ENCODE measurements at regions not wholly inside any gene's neighbourhood (a gene's known extent, or its start where the extent isn't known, plus 50 kb on each side); places are given as distances from the start of the nearest gene placed in this dataset.
"Not testable (repeated sequence)": the region's sequence is repeated elsewhere in the genome, so short reads cannot be mapped to it uniquely, and the experiment has no call there.

DNA sequence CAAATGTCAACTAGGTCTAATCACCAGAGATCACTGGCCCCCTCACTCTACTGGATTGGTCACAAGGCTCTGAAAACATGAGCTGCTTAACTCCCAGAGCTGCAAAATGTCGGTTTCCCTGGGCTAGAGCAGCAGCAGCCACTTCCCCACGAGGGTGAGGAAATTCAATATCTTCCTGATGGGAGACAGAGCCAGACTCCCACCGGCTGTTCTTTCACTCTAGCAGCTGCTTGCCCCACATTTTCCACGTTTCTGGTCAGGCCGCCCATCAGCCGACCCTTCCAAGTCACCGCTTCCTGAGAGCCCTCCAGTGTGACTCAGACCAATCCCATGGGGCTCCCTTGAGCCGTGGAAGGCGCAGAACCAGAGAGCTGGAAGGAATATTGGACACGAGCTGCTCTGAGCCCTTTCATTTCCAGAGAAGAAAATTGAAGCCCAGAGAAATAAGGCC is 227.0 kb downstream of the ADAMTS15 start:
- H3K4me3 ChIP-seq (ENCODE audit: low read depth, poor library complexity, severe bottlenecking): no peak overlapping the region
- TF ChIP-seq CTCF (IDR thresholded peaks at IDR 0.05): no peak
- TF ChIP-seq POLR2A (IDR thresholded peaks at IDR 0.05): no peak
- DNase-seq (ENCODE audit: low spot score in 2 of 2): peak; percentile 59 to 92
- 50 to 54% methylated on average over 10 of the region's 10 CpGs for WGBS, 2 donors
- intact Hi-C loops (cut with DNase I; ENCODE audit: low total_unique reads): no loop called here

GRCh38 chr11:130675917-130676316 is 227.5 kb downstream of the ADAMTS15 start:
- no peak overlapping the region for H3K4me3 ChIP-seq (ENCODE audit: low read depth, poor library complexity, severe bottlenecking)
- DNase-seq (ENCODE audit: low spot score in 2 of 2): no peak
- TF ChIP-seq POLR2A (IDR thresholded peaks at IDR 0.05): no peak
- TF ChIP-seq CTCF (IDR thresholded peaks at IDR 0.05): no peak
- 56 to 62% methylated on average over 1 of the region's 1 CpG for WGBS, 2 donors
- intact Hi-C loops (cut with DNase I; ENCODE audit: low total_unique reads): no loop called here

DNA sequence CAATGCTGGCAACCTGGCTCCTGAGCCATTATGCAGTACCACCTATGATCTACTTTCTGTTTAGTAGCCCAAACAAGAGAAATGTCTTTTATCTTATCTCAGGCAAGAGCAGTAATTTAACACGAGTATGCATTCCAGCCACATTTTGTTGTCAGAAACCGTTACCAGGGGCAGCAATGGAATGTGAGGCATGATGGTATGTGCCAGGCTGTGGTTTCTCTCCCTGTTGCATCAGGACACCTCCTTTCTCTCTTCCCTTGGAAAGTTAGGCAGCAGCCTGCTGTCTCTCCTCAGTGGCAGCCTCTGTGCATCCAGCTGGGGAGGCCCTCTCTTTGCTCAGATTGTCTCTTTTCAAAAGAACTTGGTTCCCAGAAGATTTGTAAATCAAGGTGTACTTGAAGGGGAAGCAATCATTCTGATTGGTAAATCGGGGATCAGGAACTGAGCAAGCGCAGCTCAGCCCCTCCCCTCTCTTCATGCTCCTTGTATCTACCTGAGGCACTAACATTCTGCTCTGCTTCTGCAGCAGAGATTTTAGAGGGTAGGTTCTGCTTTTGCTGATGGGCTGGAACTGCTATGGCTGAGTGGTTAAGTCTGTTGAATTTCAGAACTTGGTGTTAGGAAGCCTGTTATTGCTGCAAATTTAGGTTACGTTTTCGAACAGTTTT is 229.2 kb downstream of the ADAMTS15 start:
- TF ChIP-seq POLR2A (IDR thresholded peaks at IDR 0.05): no peak
- no peak for DNase-seq (ENCODE audit: low spot score in 2 of 2)
- intact Hi-C loops (cut with DNase I; ENCODE audit: low total_unique reads): no loop called here
- 63 to 75% methylated on average over 6 of the region's 6 CpGs for WGBS, 2 donors
- no peak overlapping the region for H3K4me3 ChIP-seq (ENCODE audit: low read depth, poor library complexity, severe bottlenecking)

DNA sequence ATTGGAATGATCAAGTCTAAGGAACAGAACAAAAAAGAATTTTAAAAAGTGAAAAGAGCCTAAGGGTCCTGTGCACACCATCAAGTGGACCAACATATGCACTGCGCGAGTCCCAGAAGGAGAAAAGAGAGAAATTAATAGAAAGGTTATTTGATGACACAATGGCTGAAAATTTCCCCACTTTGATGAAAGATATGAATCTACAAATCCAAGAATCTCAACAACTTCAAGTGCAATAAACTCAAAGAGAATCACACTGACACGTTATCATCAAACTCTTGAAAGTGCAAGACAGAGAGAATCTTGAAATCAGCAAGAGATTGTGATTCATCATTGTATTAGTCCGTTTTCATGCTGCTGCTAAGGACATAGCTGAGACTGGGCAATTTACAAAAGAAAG is 230.8 kb downstream of the ADAMTS15 start:
- intact Hi-C loops (cut with DNase I; ENCODE audit: low total_unique reads): no loop called here
- no peak for TF ChIP-seq CTCF (IDR thresholded peaks at IDR 0.05)
- TF ChIP-seq POLR2A (IDR thresholded peaks at IDR 0.05): no peak
- DNase-seq (ENCODE audit: low spot score in 2 of 2): no peak
- no peak overlapping the region for H3K4me3 ChIP-seq (ENCODE audit: low read depth, poor library complexity, severe bottlenecking)
- 87 to 91% methylated on average over 4 of the region's 4 CpGs for WGBS, 2 donors

GRCh38 chr11:130682471-130682870 is 233.8 kb downstream of the SNX19 start:
- WGBS, 2 donors: 40 to 45% methylated on average over 2 of the region's 2 CpGs
- H3K4me3 ChIP-seq (ENCODE audit: low read depth, poor library complexity, severe bottlenecking); intact Hi-C loops (cut with DNase I; ENCODE audit: low total_unique reads); DNase-seq (ENCODE audit: low spot score in 2 of 2): not testable (repeated sequence)

DNA sequence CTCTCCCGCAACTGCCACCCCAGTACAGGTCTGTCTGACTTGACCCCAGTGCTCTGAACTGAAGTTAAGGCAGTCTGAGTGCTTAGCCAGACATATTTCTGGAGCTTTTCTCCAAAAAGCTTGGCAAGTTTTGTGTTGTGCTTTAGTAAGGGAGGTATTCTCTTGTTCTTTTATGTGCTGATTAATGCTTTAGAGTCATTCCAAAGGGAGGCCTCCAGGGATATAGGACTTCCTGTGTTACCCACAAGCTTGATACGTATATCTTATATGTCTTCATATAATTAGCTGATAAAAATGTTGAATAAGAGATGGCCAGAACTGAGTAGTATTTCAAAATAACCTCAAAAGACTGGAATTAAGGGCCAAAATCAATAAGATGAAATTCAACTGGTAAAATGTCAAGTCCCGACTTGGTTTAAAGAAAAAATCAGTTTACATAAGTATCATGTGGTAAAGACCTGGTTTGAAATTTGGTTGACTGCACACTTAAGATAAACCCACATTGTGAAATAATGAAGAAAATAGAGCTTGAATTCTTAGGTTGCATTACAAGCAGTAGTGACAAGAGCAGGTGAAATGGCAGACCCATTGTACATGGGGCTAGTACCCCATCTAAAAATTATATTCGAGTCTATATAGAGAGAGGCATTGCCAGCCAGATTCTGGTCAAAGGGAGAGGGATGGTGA is 226.9 kb downstream of the SNX19 start:
- DNase-seq (ENCODE audit: low spot score in 2 of 2): no peak
- H3K4me3 ChIP-seq (ENCODE audit: low read depth, poor library complexity, severe bottlenecking): no peak overlapping the region
- 74 to 75% methylated on average over 4 of the region's 4 CpGs for WGBS, 2 donors
- TF ChIP-seq POLR2A (IDR thresholded peaks at IDR 0.05): no peak
- no peak for TF ChIP-seq CTCF (IDR thresholded peaks at IDR 0.05)
- intact Hi-C loops (cut with DNase I; ENCODE audit: low total_unique reads): no loop called here

DNA sequence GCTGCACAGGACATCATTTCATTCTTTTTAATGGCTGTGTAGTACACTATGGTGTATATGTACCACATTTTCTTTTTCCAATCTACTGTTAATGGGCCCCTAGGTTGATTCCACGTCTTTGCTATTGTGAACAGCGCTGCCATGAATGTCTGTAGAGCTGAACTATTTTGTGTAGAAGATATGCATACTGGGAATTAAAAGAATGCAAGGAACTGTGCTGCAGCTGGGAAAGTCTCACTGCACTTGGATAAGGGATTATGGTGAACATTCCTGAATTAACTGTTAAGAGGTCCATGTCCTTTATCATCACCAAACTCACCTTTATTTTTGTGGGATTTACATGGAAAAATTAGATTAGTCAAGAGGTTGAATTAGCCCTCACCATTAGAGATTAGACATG is 224.7 kb downstream of the SNX19 start:
- H3K4me3 ChIP-seq (ENCODE audit: low read depth, poor library complexity, severe bottlenecking): no peak overlapping the region
- intact Hi-C loops (cut with DNase I; ENCODE audit: low total_unique reads): no loop called here
- 76 to 90% methylated on average over 2 of the region's 2 CpGs for WGBS, 2 donors
- DNase-seq (ENCODE audit: low spot score in 2 of 2): no peak
- TF ChIP-seq POLR2A (IDR thresholded peaks at IDR 0.05) (no peak), CTCF (IDR thresholded peaks at IDR 0.05) (no peak)
